HG03159 (cell line): ENCODE measurements at regions not wholly inside any gene's neighbourhood (a gene's known extent, or its start where the extent isn't known, plus 50 kb on each side); places are given as distances from the start of the nearest gene placed in this dataset.
"Not testable (repeated sequence)": the region's sequence is repeated elsewhere in the genome, so short reads cannot be mapped to it uniquely, and the experiment has no call there.

Experiments used
- ATAC-seq: cut with Tn5 transposase; IDR thresholded peaks from one replicate; pipeline ENCODE4 v1.9.1; 2021; ENCODE audit warnings: mild to moderate bottlenecking, moderate library complexity; ENCODE audit not compliant: unreplicated experiment

GRCh38 chr20:12198281-12198680 lies 280.6 kb downstream of the BTBD3 start:
- ATAC-seq = no peak

GRCh38 chr20:12199703-12200102 lies 282.0 kb downstream of the BTBD3 start:
- no peak for ATAC-seq

- no peak for ATAC-seq
Observed at GRCh38 chr20:12201289-12201991, 283.7 kb downstream of the BTBD3 start.

- no peak for ATAC-seq
Observed at GRCh38 chr20:12203399-12203798, 285.7 kb downstream of the BTBD3 start.

- no peak for ATAC-seq
Observed at GRCh38 chr20:12203981-12204380, 286.3 kb downstream of the BTBD3 start.

GRCh38 chr20:12207875-12208274 lies 290.2 kb downstream of the BTBD3 start:
- no peak for ATAC-seq

- ATAC-seq = no peak
Observed at GRCh38 chr20:12210591-12210990, 292.9 kb downstream of the BTBD3 start.

GRCh38 chr20:12211361-12211760 lies 293.7 kb downstream of the BTBD3 start:
- no peak for ATAC-seq

GRCh38 chr20:12217382-12217781 lies 299.7 kb downstream of the BTBD3 start:
- no peak for ATAC-seq

GRCh38 chr20:12219798-12220197 lies 302.1 kb downstream of the BTBD3 start:
- ATAC-seq = no peak

GRCh38 chr20:12223057-12223456 lies 305.4 kb downstream of the BTBD3 start:
- ATAC-seq = no peak

- no peak for ATAC-seq
Observed at GRCh38 chr20:12225898-12226297, 308.2 kb downstream of the BTBD3 start.

- ATAC-seq = no peak
Observed at GRCh38 chr20:12229891-12230290, 312.2 kb downstream of the BTBD3 start.

GRCh38 chr20:12237772-12238171 lies 320.1 kb downstream of the BTBD3 start:
- no peak for ATAC-seq

- ATAC-seq = no peak
Observed at GRCh38 chr20:12241065-12241464, 323.4 kb downstream of the BTBD3 start.

- no peak for ATAC-seq
Observed at GRCh38 chr20:12243327-12243726, 325.6 kb downstream of the BTBD3 start.

GRCh38 chr20:12248481-12248880 lies 330.8 kb downstream of the BTBD3 start:
- no peak for ATAC-seq

GRCh38 chr20:12250661-12251060 lies 333.0 kb downstream of the BTBD3 start:
- not testable (repeated sequence) for ATAC-seq

GRCh38 chr20:12252793-12253192 lies 335.1 kb downstream of the BTBD3 start:
- ATAC-seq = no peak

GRCh38 chr20:12255461-12255970 lies 337.8 kb downstream of the BTBD3 start:
- ATAC-seq = no peak

GRCh38 chr20:12256806-12257205 lies 339.1 kb downstream of the BTBD3 start:
- no peak for ATAC-seq

- no peak for ATAC-seq
Observed at GRCh38 chr20:12262747-12263146, 345.1 kb downstream of the BTBD3 start.

- ATAC-seq = no peak
Observed at GRCh38 chr20:12264711-12265110, 347.0 kb downstream of the BTBD3 start.
